ENCODE measurements at regions not wholly inside any gene's neighbourhood (a gene's known extent, or its start where the extent isn't known, plus 50 kb on each side); places are given as distances from the start of the nearest gene placed in this dataset.

DNA sequence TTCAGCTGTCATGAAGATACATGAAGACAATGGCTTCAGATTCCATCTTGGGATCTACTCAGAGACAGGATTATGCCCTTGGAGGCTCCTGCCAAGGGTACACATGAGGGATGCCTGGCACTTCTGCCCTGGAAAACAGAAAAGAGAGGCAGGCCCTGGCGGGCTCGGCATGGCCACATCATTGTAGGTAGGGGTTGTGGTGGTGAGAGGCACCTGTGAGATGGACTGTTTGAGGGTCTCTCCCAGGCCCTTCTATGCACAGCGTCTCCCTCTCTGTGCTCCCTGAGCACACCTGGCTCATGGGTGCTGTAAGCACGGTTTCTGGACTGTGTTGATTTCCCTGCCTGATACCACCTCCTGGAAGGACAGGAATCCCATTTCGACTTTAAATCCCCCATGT is 304.3 kb downstream of the GLRX3 start:
- in situ Hi-C loops (cut with MboI; ENCODE audit: low pct_ligation_motif_present in 1 of 4, low pct_unique_long_range_greater_than_20kb in 1 of 4, low sequenced_read_pairs in 3 of 4) (no loop called here), intact Hi-C loops (cut with DNase I; ENCODE audit: low total_unique reads) (no loop called here)
- TF ChIP-seq, protein P1, sequence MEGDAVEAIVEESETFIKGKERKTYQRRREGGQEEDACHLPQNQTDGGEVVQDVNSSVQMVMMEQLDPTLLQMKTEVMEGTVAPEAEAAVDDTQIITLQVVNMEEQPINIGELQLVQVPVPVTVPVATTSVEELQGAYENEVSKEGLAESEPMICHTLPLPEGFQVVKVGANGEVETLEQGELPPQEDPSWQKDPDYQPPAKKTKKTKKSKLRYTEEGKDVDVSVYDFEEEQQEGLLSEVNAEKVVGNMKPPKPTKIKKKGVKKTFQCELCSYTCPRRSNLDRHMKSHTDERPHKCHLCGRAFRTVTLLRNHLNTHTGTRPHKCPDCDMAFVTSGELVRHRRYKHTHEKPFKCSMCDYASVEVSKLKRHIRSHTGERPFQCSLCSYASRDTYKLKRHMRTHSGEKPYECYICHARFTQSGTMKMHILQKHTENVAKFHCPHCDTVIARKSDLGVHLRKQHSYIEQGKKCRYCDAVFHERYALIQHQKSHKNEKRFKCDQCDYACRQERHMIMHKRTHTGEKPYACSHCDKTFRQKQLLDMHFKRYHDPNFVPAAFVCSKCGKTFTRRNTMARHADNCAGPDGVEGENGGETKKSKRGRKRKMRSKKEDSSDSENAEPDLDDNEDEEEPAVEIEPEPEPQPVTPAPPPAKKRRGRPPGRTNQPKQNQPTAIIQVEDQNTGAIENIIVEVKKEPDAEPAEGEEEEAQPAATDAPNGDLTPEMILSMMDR (IDR thresholded peaks at IDR 0.05) = no peak
- TF ChIP-seq POLR2AphosphoS5 (IDR thresholded peaks at IDR 0.05) (no peak), POLR2A (IDR thresholded peaks at IDR 0.05) (no peak), EP300 (IDR thresholded peaks at IDR 0.05; ENCODE audit: low read depth) (no peak)
- DNase-seq = no peak
- H3K9me3 ChIP-seq = peaks cover 0 to 2% of the 10 kb centered on the region in 2 donors
- no peaks in the 10 kb centered on the region for H3K27me3 ChIP-seq
- WGBS, 2 donors (ENCODE audit: low coverage in 1 of 2) = 94% methylated on average over 5 of the region's 5 CpGs; no CpG with 5 or more reads in 1 of the 2 donors
- H3K4me3 ChIP-seq = no peak overlapping the region
- no peak overlapping the region for H3K27ac ChIP-seq
- no peaks in the 10 kb centered on the region for H3K36me3 ChIP-seq
- H3K4me1 ChIP-seq = no peaks in the 10 kb centered on the region

DNA sequence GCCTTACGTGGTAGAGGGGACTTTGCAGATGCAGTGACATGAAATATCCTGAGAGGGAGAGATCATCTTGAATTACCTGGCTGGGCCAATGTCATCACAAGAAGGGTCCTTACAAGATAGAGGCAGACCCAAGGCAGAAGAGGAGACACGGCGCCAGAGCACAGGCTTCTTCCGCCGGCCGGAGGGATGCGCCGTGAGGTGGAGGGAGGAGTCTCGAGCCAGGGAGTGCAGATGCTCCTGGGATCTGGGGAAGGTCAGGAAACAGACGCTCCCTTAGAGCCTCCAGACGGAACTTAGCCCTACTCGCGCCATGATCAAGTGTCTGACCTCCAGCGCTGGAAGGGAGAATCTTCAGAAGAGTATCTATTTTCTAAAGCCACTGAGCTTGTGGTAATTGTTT is 304.8 kb downstream of the GLRX3 start:
- Histone ChIP-seq H3K9me3 (no peaks in the 10 kb centered on the region), H3K4me3 (no peak overlapping the region), H3K4me1 (no peaks in the 10 kb centered on the region), H3K27me3 (no peaks in the 10 kb centered on the region), H3K36me3 (no peaks in the 10 kb centered on the region), H3K27ac (no peak overlapping the region)
- TF ChIP-seq POLR2AphosphoS5 (IDR thresholded peaks at IDR 0.05) = no peak
- no peak for TF ChIP-seq POLR2A (IDR thresholded peaks at IDR 0.05)
- TF ChIP-seq, protein P1 (IDR thresholded peaks at IDR 0.05) = no peak
- TF ChIP-seq EP300 (IDR thresholded peaks at IDR 0.05; ENCODE audit: low read depth) = no peak
- in situ Hi-C loops (cut with MboI; ENCODE audit: low pct_ligation_motif_present in 1 of 4, low pct_unique_long_range_greater_than_20kb in 1 of 4, low sequenced_read_pairs in 3 of 4) (no loop called here), intact Hi-C loops (cut with DNase I; ENCODE audit: low total_unique reads) (no loop called here)
- no peak for DNase-seq
- 74 to 85% methylated on average over 7 to 14 of the region's 14 CpGs for WGBS, 2 donors (ENCODE audit: low coverage in 1 of 2)

DNA sequence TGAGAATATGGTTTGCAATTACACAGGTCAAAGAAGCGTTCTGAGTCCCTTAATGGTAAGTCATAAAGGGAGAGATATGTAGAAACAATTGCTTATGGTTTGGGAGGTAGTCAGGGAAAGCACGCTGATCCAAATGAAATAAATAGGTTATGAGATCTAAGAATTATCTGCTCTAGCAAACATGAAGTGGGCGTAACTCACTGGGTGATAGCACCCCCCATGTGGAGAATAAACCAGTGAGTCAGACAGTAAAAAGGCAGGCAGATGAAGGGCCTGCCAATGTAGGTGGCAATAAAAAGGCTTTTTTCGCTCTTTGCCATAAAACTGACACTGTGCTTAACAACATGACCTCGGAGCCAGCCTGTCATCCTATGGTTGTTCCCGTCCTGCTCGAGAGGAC is 306.9 kb downstream of the GLRX3 start:
- TF ChIP-seq EP300 (IDR thresholded peaks at IDR 0.05; ENCODE audit: low read depth) (no peak), POLR2AphosphoS5 (IDR thresholded peaks at IDR 0.05) (no peak), POLR2A (IDR thresholded peaks at IDR 0.05) (no peak)
- TF ChIP-seq, protein P1 (IDR thresholded peaks at IDR 0.05) = no peak
- Histone ChIP-seq H3K36me3 (no peaks in the 10 kb centered on the region), H3K4me1 (no peaks in the 10 kb centered on the region), H3K4me3 (no peak overlapping the region), H3K27ac (no peak overlapping the region), H3K9me3 (no peaks in the 10 kb centered on the region), H3K27me3 (no peaks in the 10 kb centered on the region)
- 27 to 32% methylated on average over 5 to 7 of the region's 7 CpGs for WGBS, 2 donors (ENCODE audit: low coverage in 1 of 2)
- no peak for DNase-seq
- in situ Hi-C loops (cut with MboI; ENCODE audit: low pct_ligation_motif_present in 1 of 4, low pct_unique_long_range_greater_than_20kb in 1 of 4, low sequenced_read_pairs in 3 of 4) = no loop called here
- intact Hi-C loops (cut with DNase I; ENCODE audit: low total_unique reads) = no loop called here

DNA sequence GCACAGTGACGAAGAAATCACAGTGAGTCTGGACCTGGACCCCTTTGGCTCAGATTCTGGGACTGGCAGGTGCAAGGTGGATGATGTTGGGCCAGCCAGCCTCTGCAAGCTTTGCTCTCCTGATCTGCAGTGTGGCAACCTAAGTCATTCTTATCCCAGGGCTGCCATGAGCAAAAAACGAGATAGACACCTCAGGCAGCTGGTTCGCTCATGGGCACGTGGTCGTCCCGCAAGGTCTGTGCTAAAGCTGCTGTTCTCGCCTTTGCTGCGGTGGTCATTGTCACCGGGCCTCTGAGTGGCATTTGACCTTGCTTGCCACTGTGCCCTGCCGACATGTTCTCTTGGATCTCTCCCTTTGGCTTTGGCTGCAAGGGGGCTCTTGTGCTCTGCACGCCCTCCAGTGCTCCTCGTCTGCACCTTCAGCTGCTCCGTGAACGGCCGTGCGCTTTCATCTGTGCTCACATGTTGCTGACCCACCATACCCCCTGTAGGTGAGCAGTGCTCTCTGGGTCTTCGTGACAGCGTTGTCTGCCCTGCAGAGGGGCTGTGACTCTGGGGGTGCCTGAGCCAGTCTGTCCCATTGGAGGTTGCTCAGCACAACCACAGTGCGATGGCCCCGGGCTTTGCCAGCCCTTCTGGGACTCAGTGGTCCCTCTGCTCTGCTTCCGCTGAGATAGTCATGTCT is 317.0 kb downstream of the GLRX3 start:
- no peak for DNase-seq
- Histone ChIP-seq H3K9me3 (no peaks in the 10 kb centered on the region), H3K4me3 (no peak overlapping the region), H3K4me1 (no peaks in the 10 kb centered on the region), H3K36me3 (no peaks in the 10 kb centered on the region), H3K27ac (no peak overlapping the region), H3K27me3 (no peaks in the 10 kb centered on the region)
- in situ Hi-C loops (cut with MboI; ENCODE audit: low pct_ligation_motif_present in 1 of 4, low pct_unique_long_range_greater_than_20kb in 1 of 4, low sequenced_read_pairs in 3 of 4) = no loop called here
- TF ChIP-seq POLR2A (IDR thresholded peaks at IDR 0.05) (no peak), POLR2AphosphoS5 (IDR thresholded peaks at IDR 0.05) (no peak), EP300 (IDR thresholded peaks at IDR 0.05; ENCODE audit: low read depth) (no peak)
- TF ChIP-seq, protein P1 (IDR thresholded peaks at IDR 0.05) = no peak
- 92% methylated on average over 21 of the region's 21 CpGs; no CpG with 5 or more reads in 1 of the 2 donors for WGBS, 2 donors (ENCODE audit: low coverage in 1 of 2)
- intact Hi-C loops (cut with DNase I; ENCODE audit: low total_unique reads) = loop anchor here (1.0 kb wide), 1 partner anchor 18 kb away; no protein-coding TSS in a partner anchor
